ENCODE measurements at regions not wholly inside any gene's neighbourhood (a gene's known extent, or its start where the extent isn't known, plus 50 kb on each side); places are given as distances from the start of the nearest gene placed in this dataset.

- TF ChIP-seq, protein P1, sequence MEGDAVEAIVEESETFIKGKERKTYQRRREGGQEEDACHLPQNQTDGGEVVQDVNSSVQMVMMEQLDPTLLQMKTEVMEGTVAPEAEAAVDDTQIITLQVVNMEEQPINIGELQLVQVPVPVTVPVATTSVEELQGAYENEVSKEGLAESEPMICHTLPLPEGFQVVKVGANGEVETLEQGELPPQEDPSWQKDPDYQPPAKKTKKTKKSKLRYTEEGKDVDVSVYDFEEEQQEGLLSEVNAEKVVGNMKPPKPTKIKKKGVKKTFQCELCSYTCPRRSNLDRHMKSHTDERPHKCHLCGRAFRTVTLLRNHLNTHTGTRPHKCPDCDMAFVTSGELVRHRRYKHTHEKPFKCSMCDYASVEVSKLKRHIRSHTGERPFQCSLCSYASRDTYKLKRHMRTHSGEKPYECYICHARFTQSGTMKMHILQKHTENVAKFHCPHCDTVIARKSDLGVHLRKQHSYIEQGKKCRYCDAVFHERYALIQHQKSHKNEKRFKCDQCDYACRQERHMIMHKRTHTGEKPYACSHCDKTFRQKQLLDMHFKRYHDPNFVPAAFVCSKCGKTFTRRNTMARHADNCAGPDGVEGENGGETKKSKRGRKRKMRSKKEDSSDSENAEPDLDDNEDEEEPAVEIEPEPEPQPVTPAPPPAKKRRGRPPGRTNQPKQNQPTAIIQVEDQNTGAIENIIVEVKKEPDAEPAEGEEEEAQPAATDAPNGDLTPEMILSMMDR (IDR thresholded peaks at IDR 0.05; ENCODE audit: extremely low read depth, missing control alignments), result no peak
- DNase-seq (ENCODE audit: low spot score), result no peak
Observed at GRCh38 chr3:40992023-40992422, 207.3 kb upstream of the CTNNB1 start.

- DNase-seq (ENCODE audit: low spot score), result no peak
Observed at GRCh38 chr3:40994611-40995010, 204.7 kb upstream of the CTNNB1 start.

GRCh38 chr3:40995271-40995670, 204.0 kb upstream of the CTNNB1 start:
- TF ChIP-seq, protein P1 (IDR thresholded peaks at IDR 0.05; ENCODE audit: extremely low read depth, missing control alignments), result no peak
- no peak for DNase-seq (ENCODE audit: low spot score)

More at GRCh38 chr3:40994611-40995010, 204.7 kb upstream of the CTNNB1 start:
- TF ChIP-seq, protein P1 (IDR thresholded peaks at IDR 0.05; ENCODE audit: extremely low read depth, missing control alignments), result no peak

- DNase-seq (ENCODE audit: low spot score), result no peak
- TF ChIP-seq, protein P1 (IDR thresholded peaks at IDR 0.05; ENCODE audit: extremely low read depth, missing control alignments), result no peak
Observed at GRCh38 chr3:40996382-40996781, 202.9 kb upstream of the CTNNB1 start.

- TF ChIP-seq, protein P1 (IDR thresholded peaks at IDR 0.05; ENCODE audit: extremely low read depth, missing control alignments), result no peak
- DNase-seq (ENCODE audit: low spot score), result no peak
Observed at GRCh38 chr3:40996827-40997710, 202.2 kb upstream of the CTNNB1 start.

- DNase-seq (ENCODE audit: low spot score), result no peak
- TF ChIP-seq, protein P1 (IDR thresholded peaks at IDR 0.05; ENCODE audit: extremely low read depth, missing control alignments), result no peak
Observed at GRCh38 chr3:40997711-40998519, 201.4 kb upstream of the CTNNB1 start.

GRCh38 chr3:40999682-41000081, 199.6 kb upstream of the CTNNB1 start:
- DNase-seq (ENCODE audit: low spot score), result no peak
- TF ChIP-seq, protein P1 (IDR thresholded peaks at IDR 0.05; ENCODE audit: extremely low read depth, missing control alignments), result no peak
